HG02610 (cell line): ENCODE measurements at regions not wholly inside any gene's neighbourhood (a gene's known extent, or its start where the extent isn't known, plus 50 kb on each side); places are given as distances from the start of the nearest gene placed in this dataset.
"Not testable (repeated sequence)": the region's sequence is repeated elsewhere in the genome, so short reads cannot be mapped to it uniquely, and the experiment has no call there.

Experiments used
- ATAC-seq: cut with Tn5 transposase; IDR thresholded peaks from one replicate; pipeline ENCODE4 v1.9.1; 2021; ENCODE audit warnings: mild to moderate bottlenecking, moderate library complexity; ENCODE audit not compliant: unreplicated experiment

DNA sequence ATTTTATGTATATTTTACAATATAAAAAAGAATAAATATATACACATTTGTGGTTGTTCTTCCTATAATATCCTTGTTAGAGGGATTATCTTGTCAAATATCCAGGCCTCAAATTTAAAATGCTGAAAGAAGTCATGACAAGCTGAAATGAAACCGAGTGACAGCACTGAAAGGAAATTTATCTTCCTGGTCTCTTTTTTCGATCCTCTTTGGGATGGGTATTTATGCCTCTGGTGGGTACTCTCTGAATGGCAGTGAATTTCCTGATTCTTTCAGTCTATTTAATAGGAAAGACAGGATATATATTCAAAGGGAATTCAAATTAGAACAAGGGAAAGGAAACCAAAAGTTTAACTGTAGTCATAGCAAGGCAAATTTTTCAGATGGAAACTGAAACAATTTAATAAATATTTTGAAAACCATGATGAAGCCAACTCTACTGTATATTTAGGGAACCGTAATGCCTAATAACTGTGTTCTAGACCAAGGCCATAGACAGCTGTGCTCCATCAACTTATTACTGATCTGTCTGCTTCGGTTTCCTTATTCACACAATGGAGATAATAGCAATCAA lies 97.9 kb downstream of the DLEU7 start:
- ATAC-seq, result no peak

DNA sequence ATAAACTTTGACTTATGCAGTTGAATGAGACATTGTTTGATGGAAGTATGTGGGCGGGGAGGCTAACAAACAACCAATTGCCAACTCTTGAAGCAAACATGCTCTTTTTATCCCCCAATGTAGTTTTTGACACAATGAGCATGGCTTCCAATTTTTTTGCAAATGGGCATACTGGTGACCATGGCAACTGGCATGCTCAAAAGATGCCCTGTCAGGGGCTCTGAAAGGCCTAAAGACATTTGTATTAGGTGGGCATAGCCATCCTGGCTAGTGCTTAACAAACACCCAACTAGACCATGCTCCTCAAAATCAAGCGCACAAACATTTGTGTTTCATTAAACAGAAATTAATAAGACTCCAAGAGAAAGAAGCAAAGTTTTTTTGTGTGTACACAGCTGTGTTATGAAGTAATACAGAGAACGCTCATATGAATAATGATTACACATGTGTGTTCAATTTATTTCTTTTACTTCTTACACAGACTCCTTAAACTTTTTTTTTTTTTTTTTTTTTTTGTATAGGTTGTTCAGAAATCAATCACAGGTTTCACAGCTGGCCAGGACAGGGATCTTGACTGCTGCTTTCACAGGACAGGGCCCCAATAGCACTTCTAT lies 95.6 kb downstream of the DLEU7 start:
- ATAC-seq, result no peak

DNA sequence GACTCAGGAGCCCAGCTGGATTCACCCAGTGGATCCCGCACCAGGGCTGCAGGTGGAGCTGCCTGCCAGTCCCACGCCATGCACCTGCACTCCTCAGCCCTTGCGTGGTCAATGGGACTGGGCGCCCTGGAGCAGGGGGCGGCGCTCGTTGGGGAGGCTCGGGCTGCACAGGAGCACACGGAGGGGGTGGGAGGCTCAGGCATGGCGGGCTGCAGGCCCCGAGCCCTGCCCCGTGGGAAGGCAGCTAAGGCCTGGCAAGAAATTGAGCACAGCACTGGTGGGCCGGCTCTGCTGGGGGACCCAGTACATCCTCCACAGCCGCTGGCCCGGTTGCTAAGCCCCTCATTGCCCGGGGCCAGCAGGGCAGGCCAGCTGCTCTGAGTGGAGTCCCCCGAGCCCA lies 90.3 kb downstream of the DLEU7 start:
- not testable (repeated sequence) for ATAC-seq

DNA sequence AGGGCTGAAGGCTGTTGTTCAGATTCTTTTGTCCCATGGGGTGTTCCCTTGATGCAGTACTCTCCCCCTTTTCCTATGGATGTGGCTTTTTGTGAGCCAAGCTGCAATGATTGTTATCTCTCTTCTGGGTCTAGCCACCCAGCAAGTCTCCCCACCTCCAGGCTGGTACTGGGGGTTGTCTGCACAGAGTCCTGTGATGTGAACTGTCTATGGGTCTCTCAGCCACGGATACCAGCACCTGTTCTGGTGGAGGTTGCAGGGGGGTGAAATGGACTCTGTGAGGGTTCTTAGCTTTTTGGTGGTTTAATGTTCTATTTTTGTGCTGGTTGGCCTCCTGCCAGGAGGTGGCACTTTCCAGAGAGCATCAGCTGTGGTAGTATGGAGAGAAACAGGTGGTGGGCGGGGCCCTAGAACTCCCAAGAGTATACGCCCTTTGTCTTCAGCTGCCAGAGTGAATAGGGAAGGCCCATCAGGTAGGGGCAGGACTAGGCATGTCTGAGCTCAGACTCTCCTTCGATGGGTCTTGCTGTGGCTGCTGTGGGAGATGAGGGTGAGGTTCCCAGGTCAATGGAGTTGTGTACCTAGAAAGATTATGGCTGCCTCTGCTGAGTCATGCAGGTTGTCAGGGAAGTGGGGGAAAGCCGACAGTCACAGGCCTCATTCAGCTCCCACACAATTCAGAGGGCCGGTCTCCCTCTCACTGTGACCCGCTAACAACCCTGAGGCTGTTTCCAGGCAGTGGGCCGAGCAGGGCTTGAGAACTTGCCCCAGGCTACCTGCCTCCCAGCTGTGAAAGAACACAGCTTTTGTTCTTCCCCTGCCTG lies 87.4 kb downstream of the DLEU7 start:
- ATAC-seq, result not testable (repeated sequence)

DNA sequence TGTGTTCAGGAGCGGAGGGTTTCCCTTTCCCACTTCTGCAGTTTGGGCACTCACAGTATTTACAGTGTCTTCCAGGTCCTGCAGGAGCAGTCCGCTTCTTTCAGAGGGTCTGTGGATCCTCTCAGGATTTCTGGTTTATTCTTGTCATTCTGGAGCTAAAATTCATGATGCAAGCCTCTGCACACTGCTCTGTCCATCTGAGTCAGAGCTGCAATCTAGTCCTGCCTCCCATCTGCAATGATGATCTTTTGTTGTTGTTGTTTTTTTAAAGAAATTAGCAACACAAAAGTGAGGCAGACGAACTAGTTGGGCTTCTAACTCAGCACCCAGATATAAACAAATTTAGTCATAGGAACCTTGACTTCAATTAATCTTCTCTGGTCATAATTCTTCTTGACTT lies 86.5 kb downstream of the DLEU7 start:
- ATAC-seq, result no peak

DNA sequence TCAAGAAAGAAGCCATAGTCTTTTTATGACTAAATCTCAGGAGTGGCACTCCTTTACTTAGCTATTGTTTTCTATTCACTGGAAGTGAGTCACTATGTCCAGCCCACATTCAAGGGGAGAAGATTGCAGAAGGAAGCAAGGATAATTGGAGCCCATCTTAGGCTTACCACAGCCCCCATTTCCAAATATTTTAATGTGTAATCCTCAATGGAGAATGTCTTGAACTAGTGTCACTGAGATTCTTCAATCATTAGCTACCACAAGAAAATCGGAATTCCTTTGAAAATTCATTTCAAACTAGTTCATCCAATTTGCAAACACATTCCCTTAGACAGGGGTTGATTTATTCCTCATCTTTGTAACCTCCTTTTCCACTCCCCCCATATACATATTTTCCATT lies 84.7 kb downstream of the DLEU7 start:
- no peak for ATAC-seq

DNA sequence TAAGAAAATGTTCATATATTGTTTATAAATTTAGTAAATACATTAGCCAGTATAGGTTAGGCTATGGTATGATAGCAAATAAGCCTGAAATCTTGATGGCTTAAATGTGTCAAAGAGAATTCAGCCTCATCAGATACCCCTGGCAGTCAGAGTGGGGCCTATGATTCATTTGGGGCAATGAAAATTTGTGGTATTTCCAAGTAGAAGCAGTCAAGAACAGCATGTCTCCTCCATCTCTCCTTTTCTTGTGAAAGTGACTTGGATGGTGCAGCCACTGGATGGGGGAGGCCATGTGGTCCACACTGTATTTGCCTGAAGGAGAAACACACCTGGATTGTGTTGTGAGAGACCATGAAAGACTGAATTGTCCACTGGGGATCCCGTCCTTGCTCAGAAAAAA lies 82.7 kb downstream of the DLEU7 start:
- no peak for ATAC-seq

DNA sequence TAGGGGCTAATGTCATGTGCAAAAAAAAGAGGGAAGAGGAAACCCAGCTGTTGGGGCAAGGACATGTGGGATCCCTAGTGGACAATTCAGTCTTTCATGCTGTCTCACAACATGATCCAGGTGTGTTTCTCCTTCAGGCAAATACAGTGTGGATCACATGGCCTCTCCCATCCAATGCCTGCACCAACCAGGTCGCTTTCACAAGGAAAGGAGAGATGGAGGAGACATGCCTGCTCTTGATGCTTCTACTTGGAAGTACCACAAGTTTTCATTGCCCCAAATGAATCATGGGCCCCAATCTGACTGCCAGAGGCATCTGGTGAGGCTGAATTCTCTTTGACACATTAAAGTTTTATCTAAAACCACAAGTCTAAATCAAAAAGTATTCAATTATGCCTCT lies 82.1 kb downstream of the DLEU7 start:
- ATAC-seq, result no peak

DNA sequence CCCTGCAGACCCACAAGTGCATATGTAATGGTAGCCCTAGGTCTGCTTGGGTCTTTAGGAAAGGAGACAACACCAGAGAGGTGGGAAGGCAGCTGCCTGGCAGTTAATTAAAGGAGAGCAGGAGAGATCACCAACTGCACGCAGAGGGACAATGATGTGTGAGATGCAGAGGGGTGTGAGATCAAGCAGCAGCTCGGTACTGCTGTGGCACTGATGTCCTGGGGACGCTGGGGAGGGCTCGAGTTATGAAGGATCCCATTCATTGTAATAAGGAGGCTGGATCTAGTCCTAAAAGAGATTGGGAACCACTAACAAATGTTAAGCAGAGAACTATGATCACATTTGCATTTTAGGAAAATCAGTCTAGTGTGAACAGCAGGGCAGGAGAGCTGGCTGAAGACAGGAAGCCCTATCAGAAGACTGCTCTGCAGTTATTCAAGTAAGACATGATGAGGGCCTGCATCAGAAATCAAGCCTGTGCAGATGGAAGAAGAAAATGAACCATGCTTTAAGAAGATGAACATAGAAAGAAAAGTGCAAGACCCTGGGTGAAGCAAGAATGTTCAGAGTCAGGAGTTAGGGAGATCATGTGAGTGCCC lies 80.4 kb downstream of the DLEU7 start:
- ATAC-seq, result no peak

DNA sequence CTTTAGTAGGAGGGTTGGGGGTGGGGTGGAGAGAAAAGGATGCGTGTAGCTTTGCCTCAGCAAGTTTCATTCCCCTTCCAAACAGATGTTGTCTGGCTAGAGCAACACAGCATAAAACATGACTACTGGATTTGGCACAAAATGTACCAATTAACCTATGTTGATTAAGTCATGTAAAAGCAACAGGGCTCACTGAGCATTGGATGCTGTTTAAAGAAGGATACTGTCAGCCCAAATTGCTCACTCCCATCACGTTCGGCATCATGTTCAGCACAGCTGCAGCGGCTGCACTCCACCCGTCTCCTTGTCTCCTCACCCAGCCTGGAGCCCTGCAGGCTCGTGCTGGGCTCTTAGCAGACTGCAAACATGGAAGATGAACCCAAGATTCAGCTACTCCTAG lies 77.5 kb downstream of the DLEU7 start:
- ATAC-seq, result no peak

DNA sequence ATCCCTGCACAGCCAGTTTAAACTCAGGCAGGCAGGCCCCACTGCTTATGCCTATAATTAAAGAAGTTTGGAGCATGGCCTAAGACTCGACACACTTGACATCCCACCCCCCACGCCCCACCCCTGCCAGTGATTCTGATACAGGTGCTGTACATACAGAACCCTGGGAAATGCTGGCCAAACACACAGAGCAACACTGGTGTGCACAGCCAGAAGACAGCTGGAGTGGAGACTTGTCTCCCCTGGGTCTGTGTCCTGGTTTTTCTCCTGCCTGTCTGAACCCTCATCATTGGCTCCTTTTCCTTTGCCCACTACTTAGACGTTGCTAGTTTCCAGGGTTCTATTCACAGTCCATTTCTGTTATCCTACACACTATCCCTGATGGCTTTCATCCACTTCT lies 76.8 kb downstream of the DLEU7 start:
- no peak for ATAC-seq

DNA sequence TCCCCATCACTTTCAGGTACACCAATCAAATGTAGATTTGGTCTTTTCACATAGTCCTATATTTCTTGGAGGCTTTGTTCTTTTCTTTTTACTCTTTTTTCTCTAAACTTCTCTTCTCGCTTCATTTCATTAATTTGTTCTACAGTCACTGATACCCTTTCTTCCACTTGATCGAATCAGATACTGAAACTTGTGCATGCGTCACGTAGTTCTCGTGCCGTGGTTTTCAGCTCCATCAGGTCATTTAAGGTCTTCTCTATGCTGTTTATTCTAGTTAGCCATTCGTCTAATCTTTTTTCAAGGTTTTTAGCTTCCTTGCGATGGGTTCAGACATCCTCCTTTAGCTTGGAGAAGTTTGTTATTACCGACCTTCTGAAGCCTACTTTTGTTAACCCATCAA lies 70.6 kb downstream of the DLEU7 start:
- not testable (repeated sequence) for ATAC-seq
